ENCODE measurements at regions not wholly inside any gene's neighbourhood (a gene's known extent, or its start where the extent isn't known, plus 50 kb on each side); places are given as distances from the start of the nearest gene placed in this dataset.

DNA sequence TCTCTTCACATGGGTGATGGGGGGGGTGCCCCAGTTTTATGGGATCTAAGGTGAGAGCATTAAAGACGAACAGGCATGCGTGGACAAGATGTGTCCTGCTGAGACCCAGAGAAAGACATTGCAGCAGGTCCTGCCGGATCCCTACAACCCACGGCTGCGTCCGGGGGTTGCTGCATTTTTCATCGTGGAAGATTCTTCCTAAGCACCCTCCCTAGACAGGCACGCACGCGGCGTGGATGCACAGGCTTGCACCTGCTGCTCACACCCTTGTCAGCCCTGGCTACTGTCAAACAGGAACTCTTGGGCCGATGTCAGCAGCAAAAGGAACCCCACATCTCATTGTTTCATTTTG, 280.6 kb upstream of the RTL1 start:
- TF ChIP-seq, protein P1, sequence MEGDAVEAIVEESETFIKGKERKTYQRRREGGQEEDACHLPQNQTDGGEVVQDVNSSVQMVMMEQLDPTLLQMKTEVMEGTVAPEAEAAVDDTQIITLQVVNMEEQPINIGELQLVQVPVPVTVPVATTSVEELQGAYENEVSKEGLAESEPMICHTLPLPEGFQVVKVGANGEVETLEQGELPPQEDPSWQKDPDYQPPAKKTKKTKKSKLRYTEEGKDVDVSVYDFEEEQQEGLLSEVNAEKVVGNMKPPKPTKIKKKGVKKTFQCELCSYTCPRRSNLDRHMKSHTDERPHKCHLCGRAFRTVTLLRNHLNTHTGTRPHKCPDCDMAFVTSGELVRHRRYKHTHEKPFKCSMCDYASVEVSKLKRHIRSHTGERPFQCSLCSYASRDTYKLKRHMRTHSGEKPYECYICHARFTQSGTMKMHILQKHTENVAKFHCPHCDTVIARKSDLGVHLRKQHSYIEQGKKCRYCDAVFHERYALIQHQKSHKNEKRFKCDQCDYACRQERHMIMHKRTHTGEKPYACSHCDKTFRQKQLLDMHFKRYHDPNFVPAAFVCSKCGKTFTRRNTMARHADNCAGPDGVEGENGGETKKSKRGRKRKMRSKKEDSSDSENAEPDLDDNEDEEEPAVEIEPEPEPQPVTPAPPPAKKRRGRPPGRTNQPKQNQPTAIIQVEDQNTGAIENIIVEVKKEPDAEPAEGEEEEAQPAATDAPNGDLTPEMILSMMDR (IDR thresholded peaks at IDR 0.05) = no peak
- no peaks in the 10 kb centered on the region for H3K4me1 ChIP-seq
- DNase-seq = no peak
- no peak overlapping the region for H3K4me3 ChIP-seq
- no peaks in the 10 kb centered on the region for H3K36me3 ChIP-seq
- H3K27ac ChIP-seq = no peak overlapping the region
- ATAC-seq = no peak
- peaks cover 9% of the 10 kb centered on the region for H3K9me3 ChIP-seq
- intact Hi-C loops (cut with DNase I) = no loop called here
- peaks cover 8% of the 10 kb centered on the region for H3K27me3 ChIP-seq (ENCODE audit: low read depth)

DNA sequence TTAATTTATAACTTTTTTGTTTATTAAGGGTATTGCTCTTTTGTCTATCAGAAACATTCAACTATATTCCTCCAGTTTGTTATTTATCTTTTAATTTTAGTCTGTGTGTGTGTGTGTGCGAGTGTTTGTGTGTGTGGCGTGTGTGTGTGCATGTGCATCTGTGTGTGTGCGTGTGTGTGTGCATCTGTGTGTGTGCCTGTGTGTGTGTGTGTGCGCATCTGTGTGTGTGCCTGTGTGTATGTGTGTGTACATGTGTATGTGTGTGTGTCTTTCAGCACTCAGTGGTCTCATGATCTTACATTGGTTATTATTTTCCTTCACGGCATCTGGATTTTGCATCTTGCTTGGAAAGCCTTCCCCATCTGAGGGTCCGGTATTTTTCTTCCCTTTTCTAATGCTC, 281.1 kb upstream of the RTL1 start:
- Histone ChIP-seq H3K27ac (no peak overlapping the region), H3K36me3 (no peaks in the 10 kb centered on the region), H3K27me3 (ENCODE audit: low read depth) (peaks cover 8% of the 10 kb centered on the region), H3K4me3 (no peak overlapping the region), H3K4me1 (no peaks in the 10 kb centered on the region), H3K9me3 (peaks cover 9% of the 10 kb centered on the region)
- TF ChIP-seq, protein P1 (IDR thresholded peaks at IDR 0.05) = no peak
- intact Hi-C loops (cut with DNase I) = no loop called here
- no peak for DNase-seq
- no peak for ATAC-seq

DNA sequence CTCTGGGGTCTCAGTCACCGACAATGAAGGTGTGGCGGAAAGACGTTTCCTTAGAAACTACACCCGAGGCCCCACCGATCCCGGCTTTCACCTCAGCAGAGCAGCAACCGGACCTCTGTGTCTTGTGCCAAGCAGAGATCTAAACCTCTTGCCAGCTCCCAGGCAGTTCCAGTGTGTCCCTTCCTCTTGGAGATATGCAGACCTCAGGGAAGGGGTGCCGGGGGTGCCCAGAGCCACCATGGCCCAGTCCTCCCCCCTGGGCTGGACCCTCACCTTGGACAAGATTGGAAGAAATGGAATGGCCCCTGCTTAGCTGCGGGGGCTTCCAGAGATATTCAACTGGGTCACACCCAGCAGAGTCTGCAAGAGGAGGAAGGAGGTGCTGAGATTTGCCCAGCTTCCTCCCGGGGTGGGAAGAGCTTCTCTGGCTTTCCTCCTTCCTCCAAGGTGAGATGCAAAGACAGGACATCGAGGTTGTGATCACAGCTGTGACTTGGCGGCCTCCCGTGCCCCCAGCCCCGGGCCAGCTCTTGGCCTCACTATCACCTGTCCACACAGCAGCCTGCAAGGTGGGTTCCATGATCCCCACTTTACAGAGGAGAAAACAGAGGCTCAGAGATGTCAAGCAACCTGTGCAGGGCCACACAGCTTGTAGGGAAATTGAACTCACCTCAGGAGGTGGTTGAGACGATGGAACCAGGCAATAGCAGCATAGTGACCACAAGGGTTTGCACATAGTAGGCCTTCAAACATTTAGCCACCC, 281.7 kb upstream of the RTL1 start:
- Histone ChIP-seq H3K27me3 (ENCODE audit: low read depth) (peaks cover 8% of the 10 kb centered on the region), H3K27ac (no peak overlapping the region), H3K36me3 (no peaks in the 10 kb centered on the region), H3K9me3 (peaks cover 4% of the 10 kb centered on the region), H3K4me3 (no peak overlapping the region), H3K4me1 (no peaks in the 10 kb centered on the region)
- DNase-seq (no peak), ATAC-seq (no peak)
- intact Hi-C loops (cut with DNase I) = no loop called here
- TF ChIP-seq, protein P1 (IDR thresholded peaks at IDR 0.05) = no peak

DNA sequence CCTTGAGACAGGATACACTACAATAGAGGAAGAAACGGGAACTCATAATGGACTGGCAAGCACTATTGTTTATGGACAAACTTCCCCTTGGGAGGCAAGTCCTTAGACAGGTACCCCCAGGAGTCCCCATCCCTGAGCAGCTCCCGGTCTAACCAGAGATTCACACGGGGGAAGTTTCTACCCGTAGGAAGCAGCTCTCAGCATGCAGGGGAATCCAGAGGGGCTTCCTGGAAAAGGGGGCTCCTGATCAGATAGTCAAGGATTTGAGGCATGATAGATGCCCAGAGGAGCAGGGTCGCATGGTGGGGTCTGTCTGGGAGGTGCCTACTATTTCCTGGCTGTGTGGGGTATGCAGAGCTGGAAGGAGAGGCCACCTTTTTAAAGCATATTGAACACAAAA, 282.4 kb upstream of the RTL1 start:
- Histone ChIP-seq H3K27ac (no peak overlapping the region), H3K9me3 (no peaks in the 10 kb centered on the region), H3K36me3 (no peaks in the 10 kb centered on the region), H3K27me3 (ENCODE audit: low read depth) (peaks cover 8% of the 10 kb centered on the region), H3K4me1 (no peaks in the 10 kb centered on the region), H3K4me3 (no peak overlapping the region)
- DNase-seq (no peak), ATAC-seq (no peak)
- TF ChIP-seq, protein P1 (IDR thresholded peaks at IDR 0.05) = no peak
- intact Hi-C loops (cut with DNase I) = no loop called here

DNA sequence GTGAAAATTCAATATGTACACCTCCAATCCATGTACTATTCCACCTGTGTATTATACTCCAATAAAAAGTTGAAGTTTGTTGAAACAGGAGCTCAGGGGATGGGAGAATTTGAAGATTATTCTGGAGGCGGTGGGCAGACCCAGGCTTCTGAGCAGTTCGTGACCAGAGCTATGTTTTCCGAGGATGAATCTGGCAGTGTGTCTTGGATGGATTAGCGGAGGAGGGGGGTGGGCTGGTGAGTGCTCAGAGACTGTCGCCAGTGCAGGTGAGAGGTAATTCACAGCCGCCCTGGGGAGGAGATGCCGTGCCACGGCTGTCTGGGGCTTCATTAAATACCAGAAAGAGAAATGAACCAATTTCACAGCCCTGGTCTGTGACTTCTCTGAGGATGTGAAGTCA, 283.0 kb upstream of the RTL1 start:
- no peaks in the 10 kb centered on the region for H3K9me3 ChIP-seq
- H3K27ac ChIP-seq = no peak overlapping the region
- DNase-seq = no peak
- no peaks in the 10 kb centered on the region for H3K36me3 ChIP-seq
- H3K27me3 ChIP-seq (ENCODE audit: low read depth) = peaks cover 8% of the 10 kb centered on the region
- no peak for ATAC-seq
- intact Hi-C loops (cut with DNase I) = no loop called here
- H3K4me1 ChIP-seq = no peaks in the 10 kb centered on the region
- H3K4me3 ChIP-seq = no peak overlapping the region
- TF ChIP-seq, protein P1 (IDR thresholded peaks at IDR 0.05) = no peak

Measured in lower lobe of right lung (tissue), 2 donors.